ENCODE measurements at regions not wholly inside any gene's neighbourhood (a gene's known extent, or its start where the extent isn't known, plus 50 kb on each side); places are given as distances from the start of the nearest gene placed in this dataset.

- TF ChIP-seq CTCF (IDR thresholded peaks at IDR 0.05; ENCODE audit: insufficient read depth, low read depth, low read length) (no peak), EZH2 (IDR thresholded peaks at IDR 0.05; ENCODE audit: insufficient read depth, low read length) (no peak)
Measured at GRCh38 chr17:34486761-34487160, 92.6 kb upstream of the TMEM132E start.
